8988T (cell line): ENCODE measurements at regions not wholly inside any gene's neighbourhood (a gene's known extent, or its start where the extent isn't known, plus 50 kb on each side); places are given as distances from the start of the nearest gene placed in this dataset.

Experiments used
- DNase-seq: peaks from one replicate; pipeline ENCODE4 v3.0.0; 2011

DNA sequence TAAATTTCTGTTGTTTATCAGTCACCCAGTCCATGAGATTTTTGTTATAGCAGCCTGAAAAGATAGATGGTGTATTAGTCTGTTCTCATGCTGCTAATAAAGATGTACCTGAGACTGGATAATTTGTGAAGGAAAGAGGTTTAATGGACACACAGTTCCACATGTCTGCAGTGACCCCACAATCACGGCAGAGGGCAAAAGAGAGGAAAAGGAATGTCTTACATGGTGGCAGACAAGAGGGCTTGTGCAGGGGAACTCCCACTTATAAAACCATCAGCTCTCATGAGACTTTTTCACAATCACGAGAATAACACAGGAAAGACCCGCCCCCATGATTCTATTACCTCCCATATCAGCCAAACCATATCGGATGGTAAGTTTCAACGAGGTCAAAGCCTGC is 309.2 kb downstream of the LIG4 start:
- DNase-seq, result no peak

DNA sequence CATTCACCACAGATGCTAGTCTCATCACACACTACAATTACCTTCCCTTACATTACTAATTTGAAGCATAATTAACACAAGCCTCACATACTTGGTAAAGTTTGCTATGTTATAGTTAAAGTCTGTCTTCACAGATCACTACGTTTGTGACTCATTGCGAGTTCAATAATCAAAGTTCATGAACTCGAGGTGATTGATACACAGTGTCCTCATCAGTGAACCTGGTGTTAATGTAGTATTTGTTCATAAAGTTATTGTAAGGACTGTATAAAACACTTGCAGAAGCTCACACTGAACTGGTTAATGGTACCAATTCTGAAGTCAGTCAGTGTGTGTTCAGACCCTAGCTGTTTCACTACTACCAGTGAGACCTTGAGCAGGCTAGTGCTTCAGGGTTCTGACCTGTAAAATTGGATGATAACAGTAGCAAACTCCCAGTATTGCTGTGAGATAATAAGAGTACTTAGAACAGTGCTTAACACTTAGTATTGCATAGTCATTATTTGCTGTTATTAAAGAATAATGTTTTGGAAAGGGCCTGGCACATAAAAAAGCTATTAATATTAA is 313.3 kb downstream of the LIG4 start:
- DNase-seq, result no peak

DNA sequence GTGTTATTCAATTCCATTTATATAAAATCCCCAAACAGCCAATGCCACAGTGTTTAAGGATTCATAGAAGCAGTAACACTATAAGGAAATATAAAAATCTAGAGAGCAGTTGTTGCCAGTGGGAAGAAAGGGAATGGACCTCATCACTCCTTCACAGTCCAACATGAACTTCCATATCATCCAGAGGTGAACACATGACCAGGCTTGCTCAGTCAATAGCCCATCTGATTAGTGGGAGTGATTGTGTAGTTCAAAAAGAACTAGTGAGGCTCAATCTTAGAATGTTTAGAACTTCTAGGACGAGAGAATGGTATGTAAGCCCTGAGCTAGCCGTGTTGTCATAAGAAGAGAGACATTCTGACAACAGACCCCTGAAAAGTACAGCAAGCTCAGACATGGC is 314.1 kb downstream of the LIG4 start:
- no peak for DNase-seq

DNA sequence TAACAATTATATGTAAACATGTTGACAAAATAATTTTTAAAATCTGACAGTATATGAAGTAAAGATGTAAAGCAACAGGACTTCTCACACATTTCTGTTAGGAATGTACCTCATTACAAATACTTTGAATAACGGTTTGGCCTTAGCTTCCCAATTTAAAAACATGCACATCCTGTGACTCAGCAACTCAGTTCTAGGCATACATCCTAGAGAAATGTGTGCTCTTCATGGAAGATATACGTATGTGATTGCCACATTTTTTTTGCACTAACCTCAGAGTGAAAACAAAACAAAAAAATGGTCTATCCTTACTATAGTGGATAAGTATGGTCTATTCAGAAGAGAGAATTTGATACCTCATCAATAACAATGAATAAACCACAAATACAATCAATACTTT is 314.6 kb downstream of the LIG4 start:
- no peak for DNase-seq

DNA sequence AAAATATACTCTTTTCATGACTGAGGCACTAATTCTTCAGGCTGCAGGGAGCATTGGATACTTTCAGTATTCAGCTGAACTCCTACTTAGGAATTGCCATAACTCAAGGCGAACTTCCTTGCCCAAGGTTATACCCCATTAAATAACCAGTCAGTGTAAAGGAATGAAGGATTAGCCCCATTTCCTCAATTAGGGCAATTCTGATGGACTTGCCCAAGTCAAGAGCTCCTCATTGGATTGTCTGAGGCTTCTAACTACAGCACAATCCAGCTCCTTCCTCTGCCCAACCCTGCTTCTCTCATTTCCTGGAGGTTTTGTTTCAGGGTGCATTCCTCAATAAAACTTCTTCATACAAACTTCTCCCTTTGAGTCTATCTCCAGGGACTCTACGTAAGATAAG is 329.2 kb downstream of the LIG4 start:
- no peak for DNase-seq

DNA sequence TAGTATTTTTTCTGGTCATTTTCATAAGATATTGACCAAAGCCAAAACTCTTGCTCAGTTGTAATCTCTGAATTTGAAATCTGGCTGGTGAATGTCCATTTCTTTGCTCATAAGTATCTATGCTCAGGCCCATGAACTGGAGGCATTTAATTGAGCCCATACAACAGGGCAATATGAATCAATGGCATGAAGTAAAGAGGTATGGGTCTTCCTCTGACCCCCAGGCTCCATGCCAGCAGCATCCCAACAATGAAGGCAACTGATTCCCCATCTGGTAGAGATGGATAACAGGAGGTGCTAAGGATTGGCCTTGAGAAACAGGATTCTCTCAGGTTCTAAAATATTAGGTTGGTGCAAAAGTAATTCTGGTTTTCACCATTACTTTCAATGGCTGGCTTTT is 330.8 kb downstream of the LIG4 start:
- no peak for DNase-seq

DNA sequence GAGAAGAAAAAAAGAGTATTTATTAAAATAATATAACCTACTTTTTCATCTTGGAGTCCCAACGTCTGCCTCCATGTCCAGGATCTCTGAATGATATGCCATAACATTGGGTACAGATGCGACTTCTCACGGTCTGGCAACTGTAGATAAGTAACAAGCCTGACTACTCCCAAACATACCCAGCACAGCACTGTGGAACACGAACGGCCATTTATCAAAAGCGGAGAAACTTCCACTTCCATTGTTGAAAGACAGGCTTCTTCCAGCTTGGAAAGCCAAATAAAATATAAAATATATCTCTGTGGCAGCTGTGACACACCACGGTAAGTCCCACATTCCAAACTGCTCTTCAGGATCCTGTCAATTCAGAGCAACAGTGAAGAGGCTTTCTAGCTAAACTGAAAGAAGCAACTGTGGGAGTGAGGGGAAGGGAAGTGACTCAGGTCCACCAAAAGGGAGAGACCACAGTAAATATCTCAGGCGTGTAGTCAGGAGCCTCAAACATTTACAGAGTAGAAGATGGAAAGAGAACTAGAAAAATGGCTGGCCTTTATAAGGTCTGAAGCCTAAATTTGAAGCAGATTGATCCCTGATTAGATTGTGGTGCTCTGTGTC is 331.7 kb downstream of the LIG4 start:
- DNase-seq, result no peak

DNA sequence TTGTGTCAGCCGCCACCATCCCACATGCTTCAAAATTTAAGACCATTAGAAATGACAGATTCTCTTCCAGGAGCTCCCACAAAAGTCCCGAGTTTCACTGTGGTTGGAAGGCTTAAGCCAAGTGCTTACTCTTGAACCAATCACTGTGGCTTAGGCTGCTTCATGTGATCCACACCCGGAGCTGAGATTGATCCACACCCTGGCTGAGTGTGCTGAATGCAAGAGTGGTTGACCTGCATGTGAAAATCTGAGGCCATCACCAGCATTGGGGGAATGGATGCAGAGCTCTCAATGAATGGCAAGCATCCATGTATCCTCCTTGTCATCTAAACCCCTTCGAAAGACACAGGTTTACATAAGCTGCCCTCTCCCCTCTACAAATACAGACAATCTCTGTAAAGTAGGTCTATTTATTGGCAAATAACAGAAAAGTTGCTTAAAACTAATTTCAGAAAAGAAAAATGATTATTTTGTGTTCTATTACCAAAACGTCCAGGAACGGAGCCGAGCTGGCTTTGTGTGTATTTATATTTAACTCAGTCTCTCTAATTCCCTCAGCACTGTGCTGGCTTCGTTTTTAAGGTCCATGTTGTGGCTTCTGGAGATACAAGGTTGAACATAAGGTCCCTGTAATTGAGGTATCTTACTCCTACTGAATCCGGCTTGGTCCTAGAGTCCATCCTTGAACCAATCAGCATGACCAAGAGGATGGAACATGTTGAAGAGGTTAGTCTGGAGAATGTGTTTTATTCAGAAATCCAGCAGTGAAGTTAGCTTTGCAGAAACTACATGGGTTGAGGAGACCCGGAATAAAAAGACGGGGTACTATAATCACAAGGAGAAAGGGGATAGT is 332.4 kb downstream of the LIG4 start:
- DNase-seq, result no peak

DNA sequence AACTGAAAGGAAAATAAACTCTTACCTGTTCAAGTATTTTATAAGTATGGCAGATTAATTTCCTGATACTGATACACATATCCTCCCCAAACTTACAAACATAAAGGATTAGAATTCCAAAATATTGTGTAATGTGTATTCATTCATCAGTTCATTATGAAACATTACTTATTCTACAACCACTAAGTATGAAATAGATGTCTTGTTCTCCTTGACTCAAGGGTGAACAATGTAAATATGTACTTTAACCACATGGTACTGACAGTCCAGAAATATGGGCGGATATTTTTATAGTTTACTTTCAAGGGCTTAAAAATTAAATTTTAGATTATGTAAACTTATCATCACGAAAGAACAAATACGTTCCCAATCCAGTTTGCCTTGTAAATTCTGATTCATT is 334.0 kb downstream of the LIG4 start:
- no peak for DNase-seq

DNA sequence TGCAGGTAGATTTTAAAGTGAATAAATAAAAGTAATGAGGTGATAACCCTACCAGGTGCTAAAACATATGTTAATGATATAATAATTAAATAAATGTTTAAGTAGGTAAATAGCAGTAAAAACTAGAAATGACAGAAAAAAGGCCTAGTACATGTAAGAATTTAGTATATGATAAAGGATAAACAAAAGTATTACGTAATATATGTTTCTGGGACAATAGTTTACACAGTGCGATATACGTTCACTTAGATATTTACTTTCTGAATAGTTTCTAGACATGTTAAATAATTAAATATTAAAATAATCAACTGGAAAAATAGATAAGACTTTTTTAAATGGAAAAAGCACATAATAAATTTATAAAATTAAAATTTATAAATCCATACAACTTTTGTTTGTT is 340.9 kb downstream of the LIG4 start:
- DNase-seq, result no peak

DNA sequence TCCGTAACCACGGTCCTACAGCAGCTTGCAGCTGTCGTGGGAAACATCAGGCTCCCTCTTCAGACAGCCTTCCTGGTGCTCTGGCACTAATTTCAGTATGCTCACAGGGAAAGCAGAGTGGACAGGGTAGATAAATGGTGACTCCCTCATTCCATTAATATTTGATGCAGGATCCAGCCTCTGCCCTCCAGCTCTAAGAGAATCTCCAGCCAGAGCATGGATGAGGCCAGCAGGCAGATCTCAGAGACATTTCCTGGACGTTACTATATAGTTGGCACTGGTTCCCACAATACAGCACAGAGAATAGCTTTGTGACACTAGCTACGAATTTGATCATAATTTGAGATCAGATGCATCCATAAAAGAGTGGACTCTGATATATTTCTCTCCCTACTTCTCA is 341.4 kb downstream of the LIG4 start:
- no peak for DNase-seq

DNA sequence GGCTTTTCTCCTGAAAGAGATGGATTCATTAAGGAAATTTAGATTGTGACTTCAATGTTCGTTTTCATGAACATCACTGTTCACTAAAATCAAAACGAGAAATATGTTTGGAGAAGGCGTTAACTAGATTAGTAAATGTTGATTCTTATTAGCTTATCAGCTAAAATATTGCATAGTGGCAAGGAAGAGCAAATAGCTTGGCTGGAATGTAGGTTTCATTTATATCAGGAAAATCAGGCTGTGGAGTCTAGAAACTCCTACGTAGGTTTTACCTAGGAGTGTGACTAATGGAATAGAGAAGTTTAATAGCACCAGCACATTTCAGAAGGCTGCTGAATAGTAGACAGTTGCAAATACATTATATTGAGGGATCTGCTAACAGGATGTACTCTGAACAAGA is 344.9 kb downstream of the LIG4 start:
- no peak for DNase-seq

DNA sequence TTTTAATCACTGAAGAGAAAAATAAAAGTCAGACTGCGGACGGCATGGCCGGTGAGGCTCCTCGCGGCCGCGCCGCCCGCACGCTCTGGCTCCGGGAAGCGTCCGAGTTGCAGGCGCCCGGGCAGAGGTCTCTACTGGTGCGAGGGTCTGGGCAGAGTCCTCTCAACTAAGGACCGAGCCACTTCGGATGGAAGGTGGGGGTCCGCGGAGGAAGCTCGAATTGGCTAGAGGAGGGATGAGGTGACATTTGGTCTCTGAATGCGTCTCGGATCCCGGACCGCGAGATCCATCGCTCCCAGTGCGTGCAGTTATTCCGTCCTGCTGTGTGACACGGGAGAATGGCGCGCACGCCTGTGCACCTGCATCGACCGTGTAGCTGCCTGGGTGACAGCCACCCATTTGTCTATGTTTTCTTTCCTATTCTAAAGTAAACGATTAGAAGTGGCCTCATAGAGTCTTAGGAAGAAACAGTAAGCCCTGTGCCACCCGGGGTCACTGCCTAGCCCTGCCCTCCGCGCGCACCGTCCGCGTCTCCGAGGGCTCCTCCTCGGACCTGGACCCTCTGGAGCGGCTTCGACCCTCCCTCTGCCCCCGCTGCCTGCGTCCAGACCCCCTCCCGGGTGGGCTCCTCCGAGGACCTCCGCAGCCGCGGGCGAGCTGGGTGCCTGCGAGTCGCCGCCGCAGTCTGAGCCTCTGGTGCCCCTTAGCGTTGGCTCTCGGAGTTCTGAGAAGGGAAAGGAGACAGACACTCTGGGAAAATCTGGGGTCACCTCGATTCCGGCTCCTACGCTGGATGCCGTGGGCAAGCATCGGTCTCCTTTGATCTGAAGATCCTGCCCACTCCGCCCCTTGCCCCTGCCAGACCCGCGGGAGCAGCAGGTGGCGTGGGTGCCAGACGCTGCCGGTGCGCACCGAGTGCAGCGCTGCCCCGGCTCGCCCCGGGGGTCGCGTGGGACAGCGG is 347.4 kb downstream of the LIG4 start:
- DNase-seq, result peak; percentile 84

DNA sequence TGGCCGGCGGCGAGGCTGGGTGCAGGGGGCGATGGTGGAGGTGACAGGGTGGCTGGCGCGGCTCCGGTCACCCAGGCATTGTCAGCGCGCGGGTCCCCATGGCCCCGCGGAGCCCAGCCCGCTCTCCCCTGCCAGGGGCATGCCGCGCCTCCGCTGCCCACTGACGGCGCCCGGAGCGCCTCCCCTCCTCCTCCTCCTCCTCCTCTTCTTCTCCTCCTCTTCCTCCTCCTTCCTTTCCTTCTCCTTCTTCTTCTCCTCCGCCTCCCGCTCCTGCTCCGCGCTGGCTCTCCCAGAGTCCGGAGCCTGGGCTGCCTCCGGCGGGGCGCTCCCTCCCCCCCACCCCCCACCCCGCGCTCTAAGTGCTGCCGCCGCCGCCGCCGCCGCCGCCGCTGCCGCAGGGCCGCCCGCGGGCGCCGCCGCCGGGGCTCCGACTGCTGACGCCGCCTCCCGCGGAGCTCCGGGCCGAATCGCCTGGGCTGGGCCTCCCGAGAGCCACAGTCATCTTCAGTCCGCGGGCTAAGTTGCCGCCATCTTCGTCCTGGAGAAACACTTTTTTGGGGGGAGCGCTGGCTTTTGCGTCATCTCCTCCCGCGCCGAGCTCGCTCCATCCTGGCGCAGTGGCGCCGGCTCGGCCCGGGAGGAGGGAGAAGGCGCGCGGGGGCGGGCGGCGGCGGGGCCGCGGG is 348.3 kb downstream of the LIG4 start:
- DNase-seq, result peak; percentile 61

DNA sequence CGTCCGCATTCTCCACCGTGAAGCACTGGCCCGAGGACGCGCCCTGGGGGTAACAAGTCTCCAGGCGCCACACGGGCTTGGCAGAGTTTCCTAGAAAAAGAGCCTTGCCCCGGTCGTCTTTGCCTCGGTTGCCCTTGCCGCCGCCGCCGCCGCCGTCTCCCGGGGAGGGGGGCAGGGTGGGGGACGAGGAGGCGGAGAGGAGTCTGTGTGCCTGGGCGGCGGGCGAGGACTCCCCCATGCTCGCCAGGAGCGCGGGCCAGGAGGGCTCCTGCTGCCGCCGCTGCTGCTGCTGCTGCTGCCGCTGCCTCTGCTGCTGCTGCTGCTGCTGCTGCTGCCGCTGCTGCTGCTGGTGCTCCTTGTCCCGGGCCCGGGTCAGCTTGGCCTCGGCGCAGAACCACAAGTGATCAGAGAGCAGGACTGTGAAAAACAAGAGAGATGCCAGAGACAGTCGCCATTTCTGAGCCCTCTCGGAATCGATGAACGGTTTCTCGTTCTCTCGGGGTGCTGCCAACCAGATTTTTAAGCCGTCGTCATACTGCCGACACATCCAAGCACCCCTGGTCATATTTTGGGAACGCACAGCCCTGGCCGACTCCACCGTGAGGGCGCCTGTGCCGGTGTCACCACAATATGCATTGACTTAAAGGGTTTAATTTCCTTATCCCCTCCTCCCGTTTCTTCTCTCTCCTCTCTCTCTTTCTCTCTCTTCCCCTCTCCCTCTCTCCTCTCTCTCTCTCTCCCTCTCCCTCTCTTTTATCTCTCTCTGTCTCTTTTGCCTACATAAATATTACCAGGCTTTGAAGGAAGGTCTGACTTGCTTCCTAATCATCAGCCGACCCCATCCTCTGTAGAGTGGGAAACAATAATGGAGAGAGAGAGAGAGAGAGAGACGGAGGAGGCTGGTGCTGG is 349.1 kb downstream of the LIG4 start:
- peak; percentile 51 for DNase-seq

DNA sequence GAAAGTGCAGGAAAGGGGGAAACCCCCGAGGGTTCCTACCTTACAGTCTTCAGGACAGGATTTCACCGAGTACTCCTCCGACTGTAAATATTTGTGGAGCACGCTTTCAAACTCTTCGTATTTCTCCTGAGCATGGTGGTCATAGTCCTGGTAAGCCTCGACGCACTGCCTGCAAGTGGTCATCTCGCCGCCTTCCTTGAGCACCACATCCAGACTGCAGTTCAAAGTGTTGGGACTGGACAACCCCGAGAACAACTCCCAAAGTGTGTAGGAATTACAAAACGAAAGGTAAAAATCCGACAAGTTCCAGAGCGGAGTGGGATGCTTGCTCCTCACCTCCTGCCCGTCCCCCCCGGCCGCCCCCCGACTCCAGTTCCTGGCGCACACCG is 349.7 kb downstream of the LIG4 start:
- DNase-seq, result no peak

DNA sequence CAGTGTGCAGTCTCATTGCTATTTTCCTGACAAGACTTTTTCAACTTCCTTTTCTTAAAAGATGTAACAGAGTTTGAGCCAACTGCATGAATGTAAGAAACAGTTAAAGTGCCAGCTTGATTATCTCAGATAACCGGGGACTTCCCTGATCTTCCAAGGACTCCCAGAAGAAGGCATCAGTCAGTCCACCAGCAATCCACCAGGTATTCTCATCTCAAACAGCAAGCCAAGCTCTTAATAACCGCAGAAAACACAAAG is 350.1 kb downstream of the LIG4 start:
- no peak for DNase-seq

DNA sequence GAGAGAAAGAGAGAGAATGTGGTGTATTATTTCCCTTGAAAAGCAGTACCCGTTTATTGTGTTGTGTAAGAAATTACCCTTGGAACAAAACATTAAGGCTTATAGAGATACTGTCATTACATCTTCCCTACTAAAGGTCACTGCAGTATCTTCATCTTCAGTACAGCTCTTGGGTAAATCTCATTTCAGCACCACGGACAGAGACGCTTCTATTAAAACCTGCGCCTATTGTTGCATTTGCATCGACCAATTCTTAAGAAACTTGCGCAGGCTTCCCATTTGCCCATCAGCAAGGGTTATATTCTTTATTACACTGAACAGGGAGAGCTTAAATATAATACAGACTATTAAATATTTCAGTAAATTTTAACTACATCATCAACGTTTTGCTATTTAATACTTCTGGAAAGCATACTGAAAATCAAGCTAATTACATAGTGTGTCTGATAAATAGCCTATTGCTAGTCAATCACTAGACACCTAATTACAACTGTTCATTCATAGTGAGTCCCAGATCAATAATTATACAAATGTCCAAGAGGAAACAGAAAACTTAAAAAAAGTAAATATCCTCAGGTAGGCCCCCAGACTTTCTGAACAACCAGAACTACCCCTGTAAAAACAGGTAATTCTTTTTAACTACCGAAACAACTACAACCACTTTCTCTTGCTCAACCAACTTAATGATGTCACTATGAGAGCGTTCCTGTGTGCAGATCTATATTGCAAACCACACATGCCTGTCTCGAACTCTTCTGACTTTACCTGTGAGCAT is 350.6 kb downstream of the LIG4 start:
- DNase-seq, result no peak

DNA sequence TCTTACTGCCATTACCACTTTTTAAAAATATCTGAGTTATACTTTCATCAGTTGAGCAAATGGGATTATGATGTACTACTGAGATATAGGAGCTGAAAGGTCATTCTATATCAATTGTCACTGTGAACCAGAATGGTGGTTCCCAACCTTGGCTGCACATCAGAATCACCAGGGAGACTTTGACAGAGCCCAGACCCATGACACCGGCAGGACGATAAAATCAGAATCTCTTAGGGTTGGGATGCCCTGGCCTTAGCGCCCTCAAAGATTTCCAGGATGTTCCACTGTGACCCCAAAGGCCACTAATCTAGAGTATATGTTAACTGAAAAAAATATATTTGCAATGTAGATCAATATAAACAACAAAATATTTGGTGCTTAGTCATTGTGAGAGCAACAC is 355.1 kb downstream of the LIG4 start:
- no peak for DNase-seq

DNA sequence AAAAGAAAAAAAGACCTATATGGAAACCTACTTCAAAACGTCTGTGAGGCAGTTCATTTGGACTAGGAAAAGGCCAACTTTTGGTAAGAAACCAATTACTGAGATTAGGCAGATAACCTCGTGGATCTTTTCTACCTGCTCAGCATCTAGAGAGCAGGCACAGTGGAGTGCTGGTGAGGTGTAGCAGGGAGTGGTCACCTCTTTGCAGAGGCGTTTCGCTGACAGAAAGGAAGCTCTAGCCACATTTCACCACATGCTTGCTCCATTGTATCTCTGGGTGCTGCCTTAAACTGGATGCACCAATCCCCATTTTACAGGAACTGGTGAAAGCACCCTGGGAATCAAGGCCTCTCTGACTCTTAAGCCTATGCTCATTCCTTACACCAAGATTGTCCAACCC is 360.5 kb downstream of the LIG4 start:
- DNase-seq, result no peak

DNA sequence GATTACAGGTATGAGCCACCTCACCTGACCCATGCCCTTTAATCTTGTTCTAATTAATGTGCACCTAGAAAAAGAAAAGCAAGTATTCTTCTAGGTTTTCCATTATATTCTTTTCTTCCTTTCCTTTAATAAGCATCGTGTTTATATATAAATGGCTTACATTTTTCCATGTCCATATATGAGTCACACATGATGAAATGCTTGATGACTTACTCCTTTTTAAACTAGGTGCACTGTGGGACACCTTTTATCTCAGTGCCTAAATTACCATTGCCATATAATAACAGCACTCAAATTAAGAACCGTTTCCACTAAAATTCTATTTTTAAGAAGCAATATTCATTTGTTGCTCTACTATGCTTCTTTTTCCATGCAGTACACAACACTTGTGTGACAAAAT is 363.3 kb downstream of the LIG4 start:
- DNase-seq, result no peak
